ENCODE measurements at regions not wholly inside any gene's neighbourhood (a gene's known extent, or its start where the extent isn't known, plus 50 kb on each side); places are given as distances from the start of the nearest gene placed in this dataset.
"Not testable (repeated sequence)": the region's sequence is repeated elsewhere in the genome, so short reads cannot be mapped to it uniquely, and the experiment has no call there.

DNA sequence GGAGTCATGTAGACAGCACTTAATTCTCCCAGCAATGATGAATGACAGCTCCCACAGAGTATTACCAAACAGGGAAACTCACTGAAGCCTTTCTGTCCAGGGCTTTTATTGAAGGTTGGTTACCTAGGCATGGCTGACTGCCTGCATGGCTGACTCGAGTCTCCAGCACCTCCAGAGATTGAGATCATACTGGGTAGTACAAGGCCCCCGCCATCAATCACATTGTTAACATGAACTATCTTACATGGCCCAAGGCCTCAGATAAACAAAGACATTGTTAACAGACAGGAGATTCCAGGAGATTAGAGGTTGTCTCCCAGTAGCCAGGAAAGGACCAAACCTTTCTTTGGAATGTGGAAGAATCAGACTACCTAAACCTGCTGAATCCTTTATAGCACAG lies 128.3 kb upstream of the LSM14A start:
- Histone ChIP-seq H4K20me1 (ENCODE audit: insufficient read depth, low read length) (no peaks in the 10 kb centered on the region), H3K27me3 (ENCODE audit: insufficient read depth, low read length, poor library complexity) (peaks cover 2% of the 10 kb centered on the region), H3K9ac (ENCODE audit: low read depth, low read length) (no peak overlapping the region), H3K4me3 (ENCODE audit: low read depth in 1 of 2, low read length in 2 of 2) (no peak overlapping the region), H3K79me2 (ENCODE audit: insufficient read depth, low read length) (no peaks in the 10 kb centered on the region), H3K4me1 (ENCODE audit: insufficient read depth, low read length) (no peaks in the 10 kb centered on the region), H3K4me2 (ENCODE audit: insufficient read depth, low read length) (no peak overlapping the region), H2AFZ (ENCODE audit: low read depth, low read length) (no peak overlapping the region), H3K27ac (ENCODE audit: low read length) (no peak overlapping the region), H3K36me3 (ENCODE audit: insufficient read depth, low read length) (no peaks in the 10 kb centered on the region), H3K9me3 (ENCODE audit: insufficient read depth, low read length, severe bottlenecking) (no peaks in the 10 kb centered on the region)
- DNase-seq = no peak
- no peak for ATAC-seq (ENCODE audit: insufficient read depth, low read depth)
- no peak for TF ChIP-seq EZH2 (IDR thresholded peaks at IDR 0.05; ENCODE audit: borderline replicate concordance, low read depth, low read length, severe bottlenecking)
- TF ChIP-seq, protein P1, sequence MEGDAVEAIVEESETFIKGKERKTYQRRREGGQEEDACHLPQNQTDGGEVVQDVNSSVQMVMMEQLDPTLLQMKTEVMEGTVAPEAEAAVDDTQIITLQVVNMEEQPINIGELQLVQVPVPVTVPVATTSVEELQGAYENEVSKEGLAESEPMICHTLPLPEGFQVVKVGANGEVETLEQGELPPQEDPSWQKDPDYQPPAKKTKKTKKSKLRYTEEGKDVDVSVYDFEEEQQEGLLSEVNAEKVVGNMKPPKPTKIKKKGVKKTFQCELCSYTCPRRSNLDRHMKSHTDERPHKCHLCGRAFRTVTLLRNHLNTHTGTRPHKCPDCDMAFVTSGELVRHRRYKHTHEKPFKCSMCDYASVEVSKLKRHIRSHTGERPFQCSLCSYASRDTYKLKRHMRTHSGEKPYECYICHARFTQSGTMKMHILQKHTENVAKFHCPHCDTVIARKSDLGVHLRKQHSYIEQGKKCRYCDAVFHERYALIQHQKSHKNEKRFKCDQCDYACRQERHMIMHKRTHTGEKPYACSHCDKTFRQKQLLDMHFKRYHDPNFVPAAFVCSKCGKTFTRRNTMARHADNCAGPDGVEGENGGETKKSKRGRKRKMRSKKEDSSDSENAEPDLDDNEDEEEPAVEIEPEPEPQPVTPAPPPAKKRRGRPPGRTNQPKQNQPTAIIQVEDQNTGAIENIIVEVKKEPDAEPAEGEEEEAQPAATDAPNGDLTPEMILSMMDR (IDR thresholded peaks at IDR 0.05; ENCODE audit: borderline replicate concordance, extremely low read depth, low read length, poor library complexity, severe bottlenecking) = no peak

GRCh38 chr19:34049944-34050343 lies 122.4 kb upstream of the LSM14A start:
- no peak overlapping the region for H3K9ac ChIP-seq (ENCODE audit: low read depth, low read length)
- H3K27ac ChIP-seq (ENCODE audit: low read length) = no peak overlapping the region
- no peak overlapping the region for H3K4me2 ChIP-seq (ENCODE audit: insufficient read depth, low read length)
- no peak overlapping the region for H3K4me3 ChIP-seq (ENCODE audit: low read depth in 1 of 2, low read length in 2 of 2)
- H3K27me3 ChIP-seq (ENCODE audit: insufficient read depth, low read length, poor library complexity) = no peaks in the 10 kb centered on the region
- TF ChIP-seq, protein P1 (IDR thresholded peaks at IDR 0.05; ENCODE audit: borderline replicate concordance, extremely low read depth, low read length, poor library complexity, severe bottlenecking) = no peak
- TF ChIP-seq EZH2 (IDR thresholded peaks at IDR 0.05; ENCODE audit: borderline replicate concordance, low read depth, low read length, severe bottlenecking) = no peak
- no peak for ATAC-seq (ENCODE audit: insufficient read depth, low read depth)
- H4K20me1 ChIP-seq (ENCODE audit: insufficient read depth, low read length) = no peaks in the 10 kb centered on the region
- H2AFZ ChIP-seq (ENCODE audit: low read depth, low read length) = no peak overlapping the region
- DNase-seq = no peak
- no peaks in the 10 kb centered on the region for H3K9me3 ChIP-seq (ENCODE audit: insufficient read depth, low read length, severe bottlenecking)
- H3K79me2 ChIP-seq (ENCODE audit: insufficient read depth, low read length) = no peaks in the 10 kb centered on the region
- no peaks in the 10 kb centered on the region for H3K4me1 ChIP-seq (ENCODE audit: insufficient read depth, low read length)
- H3K36me3 ChIP-seq (ENCODE audit: insufficient read depth, low read length) = no peaks in the 10 kb centered on the region

- H3K79me2 ChIP-seq (ENCODE audit: insufficient read depth, low read length); H3K9me3 ChIP-seq (ENCODE audit: insufficient read depth, low read length, severe bottlenecking); H3K27me3 ChIP-seq (ENCODE audit: insufficient read depth, low read length, poor library complexity); H3K36me3 ChIP-seq (ENCODE audit: insufficient read depth, low read length); H3K4me2 ChIP-seq (ENCODE audit: insufficient read depth, low read length); H3K27ac ChIP-seq (ENCODE audit: low read length); ATAC-seq (ENCODE audit: insufficient read depth, low read depth); H4K20me1 ChIP-seq (ENCODE audit: insufficient read depth, low read length); DNase-seq; H3K9ac ChIP-seq (ENCODE audit: low read depth, low read length); H3K4me1 ChIP-seq (ENCODE audit: insufficient read depth, low read length); H2AFZ ChIP-seq (ENCODE audit: low read depth, low read length); H3K4me3 ChIP-seq (ENCODE audit: low read depth in 1 of 2, low read length in 2 of 2): not testable (repeated sequence)
These were observed 121.9 kb upstream of the LSM14A start for GRCh38 chr19:34050430-34050829.

- no peak for DNase-seq
- no peak overlapping the region for H3K4me3 ChIP-seq (ENCODE audit: low read depth in 1 of 2, low read length in 2 of 2)
- no peak overlapping the region for H3K9ac ChIP-seq (ENCODE audit: low read depth, low read length)
- TF ChIP-seq EZH2 (IDR thresholded peaks at IDR 0.05; ENCODE audit: borderline replicate concordance, low read depth, low read length, severe bottlenecking) = no peak
- TF ChIP-seq, protein P1 (IDR thresholded peaks at IDR 0.05; ENCODE audit: borderline replicate concordance, extremely low read depth, low read length, poor library complexity, severe bottlenecking) = no peak
- no peak overlapping the region for H3K4me2 ChIP-seq (ENCODE audit: insufficient read depth, low read length)
- no peaks in the 10 kb centered on the region for H4K20me1 ChIP-seq (ENCODE audit: insufficient read depth, low read length)
- H3K27me3 ChIP-seq (ENCODE audit: insufficient read depth, low read length, poor library complexity) = no peaks in the 10 kb centered on the region
- no peaks in the 10 kb centered on the region for H3K9me3 ChIP-seq (ENCODE audit: insufficient read depth, low read length, severe bottlenecking)
- H2AFZ ChIP-seq (ENCODE audit: low read depth, low read length) = no peak overlapping the region
- H3K79me2 ChIP-seq (ENCODE audit: insufficient read depth, low read length) = no peaks in the 10 kb centered on the region
- H3K4me1 ChIP-seq (ENCODE audit: insufficient read depth, low read length) = no peaks in the 10 kb centered on the region
- no peaks in the 10 kb centered on the region for H3K36me3 ChIP-seq (ENCODE audit: insufficient read depth, low read length)
- ATAC-seq (ENCODE audit: insufficient read depth, low read depth) = no peak
- no peak overlapping the region for H3K27ac ChIP-seq (ENCODE audit: low read length)
These were observed 121.0 kb upstream of the LSM14A start for GRCh38 chr19:34051255-34051654.
